ENCODE measurements at regions not wholly inside any gene's neighbourhood (a gene's known extent, or its start where the extent isn't known, plus 50 kb on each side); places are given as distances from the start of the nearest gene placed in this dataset.

GRCh38 chr1:8120693-8121260, 94.7 kb upstream of the ERRFI1 start (continued):
- TF ChIP-seq ZBTB25 (CRISPR knock-in tag; IDR thresholded peaks at IDR 0.05) (peak; percentile 78; the same call in 1 of the 2 replicates), CBX2 (IDR thresholded peaks at IDR 0.05; ENCODE audit: low read depth, low read length) (no peak), CBX2 (CRISPR knock-in tag; IDR thresholded peaks at IDR 0.05; ENCODE audit: low read depth) (no peak), ZBTB7A (CRISPR knock-in tag; IDR thresholded peaks at IDR 0.05) (no peak), MTA3 (CRISPR knock-in tag; IDR thresholded peaks at IDR 0.05) (no peak), ZNF609 (CRISPR knock-in tag; IDR thresholded peaks at IDR 0.05; ENCODE audit: borderline replicate concordance) (peak; percentile 65; the same call in 1 of the 2 replicates), ZNF687 (CRISPR knock-in tag; IDR thresholded peaks at IDR 0.05) (no peak), BORCS8-MEF2B (CRISPR knock-in tag; IDR thresholded peaks at IDR 0.05) (no peak), THYN1 (CRISPR knock-in tag; IDR thresholded peaks at IDR 0.05; ENCODE audit: borderline replicate concordance, low read depth) (no peak), ZBTB39 (CRISPR knock-in tag; IDR thresholded peaks at IDR 0.05) (0 out of 2 replicates have a peak, but pooled peaks have one; percentile 55), TCF12 (IDR thresholded peaks at IDR 0.05) (no peak), TCF12 (CRISPR knock-in tag; IDR thresholded peaks at IDR 0.05) (no peak), ZNF501 (CRISPR knock-in tag; IDR thresholded peaks at IDR 0.05) (peak; percentile 40; the same call in 1 of the 2 replicates), HIC2 (CRISPR knock-in tag; IDR thresholded peaks at IDR 0.05; ENCODE audit: low read depth) (no peak; the same call in 1 of the 2 replicates), ZNF709 (CRISPR knock-in tag; IDR thresholded peaks at IDR 0.05) (no peak)
